EH (cell line): ENCODE measurements at regions not wholly inside any gene's neighbourhood (a gene's known extent, or its start where the extent isn't known, plus 50 kb on each side); places are given as distances from the start of the nearest gene placed in this dataset.
A peak's percentile ranks its signal among the peaks of the same experiment; 100 is the strongest.
"Not testable (repeated sequence)": the region's sequence is repeated elsewhere in the genome, so short reads cannot be mapped to it uniquely, and the experiment has no call there.

Source experiments
- DNase-seq: peaks from one replicate; pipeline ENCODE4 v3.0.0-alpha.2; 2015; ENCODE audit warnings: low read depth

DNA sequence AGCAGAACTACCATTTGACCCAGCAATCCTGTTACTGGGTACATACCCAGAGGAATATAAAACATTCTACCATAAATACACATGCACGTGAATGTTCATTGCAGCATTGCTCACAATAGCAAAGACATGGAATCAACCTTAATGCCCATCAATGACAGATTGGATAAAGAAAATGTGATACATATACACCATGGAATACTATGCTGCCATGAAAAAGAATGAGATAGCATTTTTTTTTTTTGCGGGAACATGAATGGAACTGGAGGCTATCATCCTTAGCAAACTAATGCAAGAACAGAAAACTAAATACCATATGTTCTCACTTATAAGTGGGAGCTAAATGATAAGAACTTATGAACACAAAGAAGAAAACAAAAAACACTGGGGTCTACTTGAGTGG, 72.5 kb upstream of the C1GALT1C1 start:
- DNase-seq, result not testable (repeated sequence)

DNA sequence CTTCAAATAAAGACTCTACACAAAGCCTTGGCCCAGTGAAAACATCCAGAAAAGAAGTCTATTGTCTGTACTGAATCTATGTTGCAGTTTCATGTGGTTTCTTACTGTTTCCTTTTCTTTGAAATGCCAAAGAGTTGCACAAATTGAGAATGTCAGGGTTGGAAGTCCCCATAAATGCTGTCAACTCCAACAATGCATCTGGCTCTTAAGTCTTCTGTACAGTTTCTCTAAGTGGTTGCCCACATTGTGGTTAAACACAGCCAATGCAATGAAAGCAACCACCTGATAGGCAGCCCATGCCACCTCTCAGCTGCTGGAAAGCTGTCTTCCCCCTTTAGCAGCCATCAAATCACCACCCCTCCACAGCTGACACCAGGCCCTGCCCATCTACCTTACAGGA, 67.2 kb upstream of the C1GALT1C1 start:
- no peak for DNase-seq

DNA sequence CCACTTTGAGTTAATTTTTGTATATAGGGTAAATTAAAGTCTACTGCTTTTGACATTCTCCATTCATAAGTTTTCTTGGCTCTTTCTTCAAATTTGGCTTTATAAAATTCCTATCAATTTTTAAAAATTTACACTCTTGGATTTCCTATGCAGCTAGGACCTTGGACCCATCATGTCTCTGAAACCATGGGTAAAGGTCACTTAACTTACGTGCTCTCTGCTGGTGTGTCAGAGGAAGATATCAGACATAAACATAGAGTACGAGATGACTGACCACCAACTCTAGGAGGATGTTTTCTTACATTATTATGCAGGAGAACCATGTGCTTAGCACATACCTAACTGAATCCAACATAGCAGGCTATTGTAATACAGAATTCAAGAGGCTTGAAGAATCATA, 62.5 kb upstream of the C1GALT1C1 start:
- no peak for DNase-seq

DNA sequence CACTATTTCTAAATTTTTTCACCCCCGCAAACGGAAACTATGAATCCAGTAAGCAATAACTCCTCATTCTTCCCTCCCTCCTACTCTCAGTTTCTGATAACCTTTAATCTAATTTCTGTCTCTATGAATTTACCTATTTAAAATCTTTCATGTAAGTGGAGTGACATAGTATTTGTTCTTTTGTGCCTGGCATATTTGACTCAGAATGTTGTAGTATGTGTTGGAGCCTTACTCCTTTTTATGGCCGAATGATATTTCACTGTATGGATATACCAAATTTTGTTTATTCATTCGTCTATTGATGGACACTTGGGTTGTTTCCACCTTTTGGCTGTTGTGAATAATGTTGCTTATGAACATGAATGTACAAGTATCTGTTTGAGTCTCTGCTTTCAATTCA, 61.1 kb upstream of the C1GALT1C1 start:
- no peak for DNase-seq

DNA sequence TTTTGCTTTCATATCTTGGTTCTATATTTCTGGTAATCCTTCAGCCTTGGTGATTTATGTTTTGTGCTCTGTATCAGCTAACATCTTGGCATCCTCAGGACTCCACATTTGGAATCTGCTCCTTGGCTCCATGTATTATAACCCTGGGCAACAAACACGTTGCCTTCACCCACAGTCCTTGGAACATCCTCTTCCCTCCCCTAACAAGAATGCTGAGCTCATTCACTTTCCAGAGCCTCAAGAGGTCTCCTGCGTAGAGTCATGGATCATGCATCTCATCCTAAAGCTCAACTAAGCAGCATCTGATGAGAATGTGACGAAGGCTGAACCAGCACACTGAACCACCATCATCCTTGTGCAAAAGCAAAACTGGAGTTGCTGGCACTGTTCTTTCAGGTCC, 60.5 kb upstream of the C1GALT1C1 start:
- peak; percentile 45 for DNase-seq

DNA sequence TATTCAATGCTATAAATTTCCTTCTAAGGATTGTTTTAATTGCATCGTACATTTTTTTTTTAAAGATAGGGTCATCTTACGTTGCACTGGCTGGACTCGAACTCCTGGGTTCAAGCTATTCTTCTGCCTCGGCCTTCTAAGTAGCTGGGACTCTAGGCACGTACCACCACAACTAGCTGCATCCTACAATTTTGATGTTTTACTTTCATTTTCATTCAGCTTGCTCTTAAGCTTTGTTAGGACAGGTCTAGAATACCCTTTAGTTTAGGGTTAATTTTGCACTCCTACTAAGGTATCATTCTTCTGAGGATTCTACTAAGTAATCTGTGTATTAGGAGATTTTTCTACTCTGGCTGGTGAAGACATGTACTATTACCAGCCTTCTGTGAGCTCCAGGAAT, 50.2 kb upstream of the C1GALT1C1 start:
- no peak for DNase-seq
